WI38 (cell line): ENCODE measurements at regions not wholly inside any gene's neighbourhood (a gene's known extent, or its start where the extent isn't known, plus 50 kb on each side); places are given as distances from the start of the nearest gene placed in this dataset.

Source experiments
- H3K4me3 ChIP-seq: 2 replicates; pipeline ENCODE4 v1.5.1; 2011; ENCODE audit warnings: low read depth, mild to moderate bottlenecking, control low read depth, low read length
- CTCF ChIP-seq: IDR thresholded peaks from 2 replicates; pipeline ENCODE4 v1.5.1; 2012; ENCODE audit warnings: low read depth, mild to moderate bottlenecking, control low read depth, low read length

GRCh38 chr4:32778025-32778424 lies 2057.9 kb downstream of the PCDH7 start:
- H3K4me3 ChIP-seq: no peak overlapping the region
- TF ChIP-seq CTCF: no peak

GRCh38 chr4:32778938-32779337 lies 2058.8 kb downstream of the PCDH7 start:
- H3K4me3 ChIP-seq: no peak overlapping the region
- TF ChIP-seq CTCF: no peak

GRCh38 chr4:32789026-32789608 lies 2068.9 kb downstream of the PCDH7 start:
- no peak for TF ChIP-seq CTCF
- H3K4me3 ChIP-seq: no peak overlapping the region

GRCh38 chr4:32790803-32791202 lies 2070.6 kb downstream of the PCDH7 start:
- no peak for TF ChIP-seq CTCF
- no peak overlapping the region for H3K4me3 ChIP-seq

- H3K4me3 ChIP-seq: no peak overlapping the region
- TF ChIP-seq CTCF: no peak
These were observed 2078.4 kb downstream of the PCDH7 start for GRCh38 chr4:32798471-32799159.

GRCh38 chr4:32824336-32824735 lies 2104.2 kb downstream of the PCDH7 start:
- no peak for TF ChIP-seq CTCF
- H3K4me3 ChIP-seq: no peak overlapping the region

GRCh38 chr4:32826169-32826568 lies 2106.0 kb downstream of the PCDH7 start:
- no peak overlapping the region for H3K4me3 ChIP-seq
- no peak for TF ChIP-seq CTCF
